Right renal pelvis (tissue), 4 donors: ENCODE measurements at regions not wholly inside any gene's neighbourhood (a gene's known extent, or its start where the extent isn't known, plus 50 kb on each side); places are given as distances from the start of the nearest gene placed in this dataset.

ENCODE experiments used
- DNase-seq, 4 donors: peaks; one replicate each; pipeline ENCODE4 v3.0.0-alpha.2; 2013; ENCODE audit warnings: low read depth in 4 of 4, low spot score in 3 of 4, missing footprints in 1 of 4

DNA sequence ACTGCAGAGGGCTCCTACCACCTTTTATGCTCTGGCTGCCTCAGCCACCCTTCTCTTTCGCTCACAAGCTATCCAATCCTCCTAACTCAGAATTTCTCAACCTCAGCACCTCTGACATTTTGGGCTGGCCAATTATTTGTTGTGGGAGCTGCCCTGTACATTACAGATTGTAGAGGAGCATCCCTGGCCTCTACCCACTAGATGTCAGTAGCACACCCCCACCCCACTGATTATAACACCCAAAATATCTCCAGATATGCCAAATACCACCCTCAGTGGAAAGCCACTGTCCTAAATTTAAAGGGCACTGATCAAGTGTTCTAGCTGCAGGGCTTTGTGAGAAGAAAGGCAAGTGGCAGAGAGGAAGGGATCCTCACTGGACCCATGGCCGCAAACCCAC is 443.1 kb downstream of the SOX6 start:
- DNase-seq, result no peak
